Ishikawa (cell line): ENCODE measurements at regions not wholly inside any gene's neighbourhood (a gene's known extent, or its start where the extent isn't known, plus 50 kb on each side); places are given as distances from the start of the nearest gene placed in this dataset.
A peak's percentile ranks its signal among the peaks of the same experiment; 100 is the strongest.

Source experiments
- CEBPB ChIP-seq: IDR thresholded peaks from 2 replicates; pipeline ENCODE4 v1.6.1; 2012
- CREB1 ChIP-seq: IDR thresholded peaks from 2 replicates; pipeline ENCODE4 v1.6.1; 2012; ENCODE audit warnings: low read depth
- EGR1 ChIP-seq: IDR thresholded peaks from 2 replicates; pipeline ENCODE4 v1.6.1; 2012
- EP300 ChIP-seq: IDR thresholded peaks from 2 replicates; pipeline ENCODE4 v1.6.1; 2012; ENCODE audit warnings: borderline replicate concordance
- FOXM1 ChIP-seq: IDR thresholded peaks from 2 replicates; pipeline ENCODE4 v1.6.1; 2012; ENCODE audit warnings: low read depth, borderline replicate concordance
- MAX ChIP-seq: IDR thresholded peaks from 2 replicates; pipeline ENCODE4 v1.6.1; 2012
- NFIC ChIP-seq: IDR thresholded peaks from 2 replicates; pipeline ENCODE4 v1.6.1; 2012
- RAD21 ChIP-seq: IDR thresholded peaks from 2 replicates; pipeline ENCODE4 v1.6.1; 2012; ENCODE audit warnings: low read depth
- REST ChIP-seq: IDR thresholded peaks from 2 replicates; pipeline ENCODE4 v1.6.1; 2012; ENCODE audit warnings: low read depth, mild to moderate bottlenecking
- TAF1 ChIP-seq: IDR thresholded peaks from 2 replicates; pipeline ENCODE4 v1.6.1; 2012; ENCODE audit warnings: low read depth, mild to moderate bottlenecking
- TCF12 ChIP-seq: IDR thresholded peaks from 2 replicates; pipeline ENCODE4 v1.6.1; 2012; ENCODE audit warnings: low read depth
- TEAD4 ChIP-seq: IDR thresholded peaks from 2 replicates; pipeline ENCODE4 v1.6.1; 2012
- USF1 ChIP-seq: IDR thresholded peaks from 2 replicates; pipeline ENCODE4 v1.6.1; 2012
- YY1 ChIP-seq: IDR thresholded peaks from 2 replicates; pipeline ENCODE4 v1.6.1; 2012; ENCODE audit warnings: low read depth
- ZBTB7A ChIP-seq: IDR thresholded peaks from 2 replicates; pipeline ENCODE4 v1.6.1; 2012; ENCODE audit warnings: low read depth

- TF ChIP-seq YY1 (no peak), CREB1 (no peak), RAD21 (no peak), CEBPB (no peak), EGR1 (no peak), TCF12 (no peak), USF1 (no peak), ZBTB7A (no peak), REST (no peak), FOXM1 (no peak), EP300 (no peak), NFIC (no peak)
These were observed 450.7 kb downstream of the GALC start for GRCh38 chr14:87542288-87542687.

- TF ChIP-seq EP300 (no peak), REST (peak; percentile 40; the same call in 1 of the 2 replicates)
These were observed 452.6 kb downstream of the GALC start for GRCh38 chr14:87540339-87540738.

- TF ChIP-seq NFIC = no peak
- no peak for TF ChIP-seq TEAD4
- TF ChIP-seq EGR1 = no peak
- no peak for TF ChIP-seq RAD21
- TF ChIP-seq TAF1 = no peak
- no peak for TF ChIP-seq ZBTB7A
- TF ChIP-seq YY1 = no peak
- no peak for TF ChIP-seq CREB1
These were observed 463.9 kb downstream of the GALC start for GRCh38 chr14:87529081-87529480.

GRCh38 chr14:87526731-87527130 lies 466.3 kb downstream of the GALC start:
- TF ChIP-seq YY1 (no peak), NFIC (no peak), CEBPB (no peak), USF1 (no peak), TAF1 (no peak), TCF12 (no peak), RAD21 (no peak), FOXM1 (no peak), MAX (no peak), CREB1 (no peak), REST (no peak), EGR1 (no peak), ZBTB7A (no peak), TEAD4 (no peak), EP300 (no peak)

GRCh38 chr14:87524011-87524410 lies 469.0 kb downstream of the GALC start:
- no peak for TF ChIP-seq REST
- TF ChIP-seq TEAD4 = no peak
- no peak for TF ChIP-seq EGR1
- TF ChIP-seq FOXM1 = no peak
- TF ChIP-seq RAD21 = no peak
- TF ChIP-seq TCF12 = no peak
- no peak for TF ChIP-seq YY1
